GM23338 (cell line): ENCODE measurements at regions not wholly inside any gene's neighbourhood (a gene's known extent, or its start where the extent isn't known, plus 50 kb on each side); places are given as distances from the start of the nearest gene placed in this dataset.

Experiments
- ATAC-seq: fragments of 200-7000 bp; cut with Tn5 transposase; 3 replicates; pipeline ENCODE4 v1.9.1; 2020
- DNase-seq: peaks from one replicate; pipeline ENCODE4 v3.0.0-alpha.2; 2015; ENCODE audit warnings: low spot score
- H2AFZ ChIP-seq: fragments of 200-600 bp; sonication (generic); 2 replicates; pipeline ENCODE4 v1.8.0; 2016; ENCODE audit warnings: antibody characterized with exemption, mild to moderate bottlenecking, moderate library complexity
- H3F3A ChIP-seq: fragments of 200-600 bp; sonication (generic); replicated peaks from 2 replicates; pipeline ENCODE4 v1.8.0; 2017; ENCODE audit warnings: antibody characterized with exemption, mixed run types, low read depth
- H3K27ac ChIP-seq: fragments of 200-600 bp; sonication (generic); 2 replicates; pipeline ENCODE4 v1.6.1; 2016; ENCODE audit warnings: low read depth
- H3K27me3 ChIP-seq: fragments of 200-600 bp; sonication (generic); 2 replicates; pipeline ENCODE4 v1.8.0; 2016; ENCODE audit warnings: mild to moderate bottlenecking, mixed run types, moderate library complexity; ENCODE audit not compliant: insufficient read depth
- H3K36me3 ChIP-seq: fragments of 200-600 bp; sonication (generic); 2 replicates; pipeline ENCODE4 v1.8.0; 2016; ENCODE audit warnings: mild to moderate bottlenecking; ENCODE audit not compliant: insufficient read depth
- H3K4me1 ChIP-seq: fragments of 200-600 bp; sonication (generic); 2 replicates; pipeline ENCODE4 v1.8.0; 2016; ENCODE audit warnings: mild to moderate bottlenecking, moderate library complexity; ENCODE audit not compliant: insufficient read depth
- H3K4me2 ChIP-seq: fragments of 200-600 bp; sonication (generic); 2 replicates; pipeline ENCODE4 v1.7.1; 2017; ENCODE audit warnings: mixed run types
- H3K4me3 ChIP-seq: fragments of 200-600 bp; sonication (generic); 2 replicates; pipeline ENCODE4 v1.6.1; 2016; ENCODE audit warnings: mixed run types
- H3K79me2 ChIP-seq: fragments of 200-600 bp; sonication (generic); replicated peaks from 2 replicates; pipeline ENCODE4 v1.8.0; 2017; ENCODE audit warnings: mild to moderate bottlenecking; ENCODE audit not compliant: insufficient read depth
- H3K9me2 ChIP-seq: fragments of 200-600 bp; sonication (generic); 2 replicates; pipeline ENCODE4 v1.8.0; 2017; ENCODE audit not compliant: insufficient read depth
- H4K20me1 ChIP-seq: fragments of 200-600 bp; sonication (generic); replicated peaks from 2 replicates; pipeline ENCODE4 v1.8.0; 2017; ENCODE audit warnings: mild to moderate bottlenecking; ENCODE audit not compliant: insufficient read depth
- H3K27ac Mint-ChIP-seq: 2 replicates; pipeline ENCODE4 v1.8.0; 2020; ENCODE audit warnings: inconsistent platforms, mild to moderate bottlenecking, moderate library complexity, mixed read lengths
- H3K27me3 Mint-ChIP-seq: 3 replicates; pipeline ENCODE4 v1.8.0; 2022; ENCODE audit warnings: low read depth, mild to moderate bottlenecking, moderate library complexity, mixed read lengths, inconsistent platforms; ENCODE audit not compliant: insufficient read depth, poor library complexity
- H3K36me3 Mint-ChIP-seq: 3 replicates; pipeline ENCODE4 v1.8.0; 2021; ENCODE audit warnings: low read depth, mild to moderate bottlenecking, inconsistent platforms, moderate library complexity, mixed read lengths
- H3K4me1 Mint-ChIP-seq: 3 replicates; pipeline ENCODE4 v1.8.0; 2020; ENCODE audit warnings: mild to moderate bottlenecking, inconsistent platforms, mixed read lengths
- H3K4me3 Mint-ChIP-seq: 3 replicates; pipeline ENCODE4 v1.8.0; 2021; ENCODE audit warnings: moderate library complexity, mild to moderate bottlenecking, inconsistent platforms, mixed read lengths
- H3K9me3 Mint-ChIP-seq: 3 replicates; pipeline ENCODE4 v1.8.0; 2020; ENCODE audit warnings: moderate library complexity, mild to moderate bottlenecking, inconsistent platforms, mixed read lengths
- ETS1 ChIP-seq: IDR thresholded peaks from 2 replicates; pipeline ENCODE4 v1.6.1; 2016; ENCODE audit warnings: antibody characterized with exemption
- EZH2 ChIP-seq: fragments of 200-600 bp; sonication (generic); IDR thresholded peaks from one replicate; pipeline ENCODE4 v1.8.0; 2017; ENCODE audit warnings: antibody characterized with exemption, mild to moderate bottlenecking, low read depth; ENCODE audit not compliant: unreplicated experiment
- JUNB ChIP-seq: IDR thresholded peaks from one replicate; pipeline ENCODE4 v1.6.1; 2016; ENCODE audit warnings: antibody characterized with exemption; ENCODE audit not compliant: unreplicated experiment
- NANOG ChIP-seq: IDR thresholded peaks from 2 replicates; pipeline ENCODE4 v1.6.1; 2016; ENCODE audit warnings: antibody characterized with exemption, borderline replicate concordance
- POLR2AphosphoS5 ChIP-seq: IDR thresholded peaks from 2 replicates; pipeline ENCODE4 v1.6.1; 2016; ENCODE audit warnings: antibody characterized with exemption, low read depth
- REST ChIP-seq: IDR thresholded peaks from one replicate; pipeline ENCODE4 v1.6.1; 2018; ENCODE audit warnings: antibody characterized with exemption; ENCODE audit not compliant: unreplicated experiment
- ZNF114 ChIP-seq: fragments of 250-450 bp; sonication (Bioruptor Pico); IDR thresholded peaks from 2 replicates; pipeline ENCODE4 v1.5.0; 2020; ENCODE audit warnings: mild to moderate bottlenecking, moderate library complexity
- ZNF331 ChIP-seq: fragments of 250-450 bp; sonication (Bioruptor Pico); IDR thresholded peaks from 2 replicates; pipeline ENCODE4 v1.5.0; 2020; ENCODE audit warnings: low read depth, mild to moderate bottlenecking, moderate library complexity
- ZNF462 ChIP-seq: fragments of 250-450 bp; sonication (Bioruptor Pico); IDR thresholded peaks from 2 replicates; pipeline ENCODE4 v1.5.0; 2020; ENCODE audit warnings: mild to moderate bottlenecking, moderate library complexity

- ATAC-seq (no peak), DNase-seq (no peak)
- TF ChIP-seq JUNB (no peak), ZNF331 (CRISPR knock-in tag) (no peak), POLR2AphosphoS5 (no peak), ZNF114 (no peak), ETS1 (no peak), REST (no peak), ZNF462 (CRISPR knock-in tag) (no peak), EZH2 (no peak), NANOG (no peak)
These were observed 56.5 kb upstream of the ATP8A1 start for GRCh38 chr4:42713391-42713790.

More at GRCh38 chr4:42713391-42713790, 56.5 kb upstream of the ATP8A1 start:
- Histone ChIP-seq H3K27me3 (no peaks in the 10 kb centered on the region), H3K4me2 (no peak overlapping the region), H3F3A (no peaks in the 10 kb centered on the region), H3K4me1 (peaks cover 24% of the 10 kb centered on the region), H3K36me3 (no peaks in the 10 kb centered on the region), H3K79me2 (no peaks in the 10 kb centered on the region), H2AFZ (no peak overlapping the region), H3K4me3 (no peak overlapping the region), H4K20me1 (no peaks in the 10 kb centered on the region), H3K9me2 (no peaks in the 10 kb centered on the region), H3K27ac (no peak overlapping the region)
- Mint-ChIP-seq H3K9me3 (no peaks in the 10 kb centered on the region), H3K27me3 (no peaks in the 10 kb centered on the region), H3K4me1 (peaks cover 35% of the 10 kb centered on the region), H3K36me3 (no peaks in the 10 kb centered on the region), H3K4me3 (no peak overlapping the region), H3K27ac (no peak overlapping the region)
